Activated naive CD8-positive, alpha-beta T cell treated with anti-CD3 and anti-CD28 coated beads, Interleukin-2, amount 10 ng/mL, durations not matched to agents 7 days and 5 days (primary cell): ENCODE measurements at regions not wholly inside any gene's neighbourhood (a gene's known extent, or its start where the extent isn't known, plus 50 kb on each side); places are given as distances from the start of the nearest gene placed in this dataset.
A peak's percentile ranks its signal among the peaks of the same experiment; 100 is the strongest.
"Not testable (repeated sequence)": the region's sequence is repeated elsewhere in the genome, so short reads cannot be mapped to it uniquely, and the experiment has no call there.

ENCODE experiments used
- ATAC-seq: fragments of 150-1000 bp; cut with Tn5 transposase; one replicate; pipeline ENCODE4 v1.10.0; 2021; ENCODE audit warnings: low read depth, moderate library complexity
- POLR2A ChIA-PET: fragments of 350-600 bp; sonication (Branson Sonifier 250); formaldehyde crosslinking; loops from one replicate; lab custom pipeline; 2021; ENCODE audit warnings: antibody characterized with exemption; lab: Charles Lee
- DNase-seq: peaks from one replicate; pipeline ENCODE4 v3.0.0; 2021
- H3K27ac Mint-ChIP-seq: one replicate; pipeline ENCODE4 v1.8.0; 2022; ENCODE audit warnings: mild to moderate bottlenecking, mixed read lengths
- H3K27me3 Mint-ChIP-seq: one replicate; pipeline ENCODE4 v1.8.0; 2022; ENCODE audit warnings: mild to moderate bottlenecking, moderate library complexity, mixed read lengths
- H3K36me3 Mint-ChIP-seq: one replicate; pipeline ENCODE4 v1.8.0; 2021; ENCODE audit warnings: mild to moderate bottlenecking, mixed read lengths
- H3K4me1 Mint-ChIP-seq: one replicate; pipeline ENCODE4 v1.8.0; 2021; ENCODE audit warnings: mixed read lengths
- H3K4me3 Mint-ChIP-seq: one replicate; pipeline ENCODE4 v1.8.0; 2022; ENCODE audit warnings: mild to moderate bottlenecking, moderate library complexity, mixed read lengths
- H3K9me3 Mint-ChIP-seq: one replicate; pipeline ENCODE4 v1.8.0; 2021; ENCODE audit warnings: mixed read lengths

DNA sequence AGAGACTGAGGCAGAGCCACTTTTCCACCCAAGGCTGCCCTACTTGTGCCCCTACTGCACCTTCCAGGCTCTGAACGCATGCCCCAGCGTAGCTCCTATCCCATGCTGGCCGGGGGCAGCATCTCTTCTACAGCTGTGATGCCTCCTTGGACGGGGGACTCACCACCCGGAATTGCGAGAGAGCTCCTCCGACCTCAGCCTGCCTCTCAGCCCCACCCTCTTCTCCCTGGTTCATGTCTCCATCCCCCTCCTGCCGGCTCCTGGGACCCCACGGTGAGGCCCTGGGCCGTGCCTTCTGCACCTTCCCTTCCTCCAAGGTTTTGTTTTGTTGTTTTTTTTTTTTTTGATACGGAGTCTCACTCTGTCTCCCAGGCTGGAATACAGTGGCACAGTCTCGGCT lies 112.4 kb downstream of the MICALL2 start:
- ATAC-seq (no peak), DNase-seq (no peak)
- Mint-ChIP-seq H3K27ac (no peak overlapping the region), H3K36me3 (no peaks in the 10 kb centered on the region), H3K27me3 (peaks cover 4% of the 10 kb centered on the region), H3K9me3 (peaks cover 4% of the 10 kb centered on the region), H3K4me1 (no peaks in the 10 kb centered on the region), H3K4me3 (no peak overlapping the region)
- POLR2A ChIA-PET = no interaction called here

DNA sequence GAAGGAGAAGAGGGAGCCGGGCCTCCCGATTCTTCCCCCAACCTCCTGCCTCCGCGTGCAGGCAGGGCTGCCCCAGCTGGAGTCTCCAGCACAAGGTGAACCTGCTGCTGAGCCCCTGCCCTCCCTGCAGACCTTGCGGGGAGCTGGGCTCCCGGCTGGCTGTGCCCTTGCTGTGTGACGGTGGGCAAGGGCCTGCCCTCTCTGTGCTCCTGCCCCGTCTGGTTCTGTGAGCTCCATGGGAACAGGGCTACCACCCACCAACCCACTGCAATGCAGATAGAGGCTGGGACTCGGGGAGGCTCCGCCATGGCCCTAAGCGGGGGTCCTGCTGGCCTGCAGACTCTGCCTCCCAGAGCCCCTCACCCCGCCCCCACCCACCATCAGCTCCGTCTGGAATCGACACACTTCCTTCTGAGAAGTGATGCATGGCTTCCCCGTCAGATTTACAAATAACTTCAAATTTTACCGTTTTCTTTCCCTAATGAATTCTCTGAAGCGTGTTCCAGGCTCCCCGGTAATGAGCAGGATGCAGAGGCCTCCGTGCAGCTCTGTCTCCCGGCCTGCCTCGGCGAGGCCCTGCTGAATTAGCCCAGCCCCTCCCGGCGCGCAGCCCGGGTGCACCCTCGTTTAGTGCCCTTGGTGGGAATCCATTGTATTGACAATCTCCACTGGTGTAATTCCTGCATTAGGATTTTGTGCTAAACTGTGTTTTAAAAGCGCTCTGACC lies 111.0 kb downstream of the MICALL2 start:
- POLR2A ChIA-PET = no interaction called here
- Mint-ChIP-seq H3K27ac (no peak overlapping the region), H3K4me1 (no peaks in the 10 kb centered on the region), H3K27me3 (peaks cover 2% of the 10 kb centered on the region), H3K36me3 (no peaks in the 10 kb centered on the region), H3K4me3 (no peak overlapping the region), H3K9me3 (no peaks in the 10 kb centered on the region)
- ATAC-seq (no peak), DNase-seq (no peak)

DNA sequence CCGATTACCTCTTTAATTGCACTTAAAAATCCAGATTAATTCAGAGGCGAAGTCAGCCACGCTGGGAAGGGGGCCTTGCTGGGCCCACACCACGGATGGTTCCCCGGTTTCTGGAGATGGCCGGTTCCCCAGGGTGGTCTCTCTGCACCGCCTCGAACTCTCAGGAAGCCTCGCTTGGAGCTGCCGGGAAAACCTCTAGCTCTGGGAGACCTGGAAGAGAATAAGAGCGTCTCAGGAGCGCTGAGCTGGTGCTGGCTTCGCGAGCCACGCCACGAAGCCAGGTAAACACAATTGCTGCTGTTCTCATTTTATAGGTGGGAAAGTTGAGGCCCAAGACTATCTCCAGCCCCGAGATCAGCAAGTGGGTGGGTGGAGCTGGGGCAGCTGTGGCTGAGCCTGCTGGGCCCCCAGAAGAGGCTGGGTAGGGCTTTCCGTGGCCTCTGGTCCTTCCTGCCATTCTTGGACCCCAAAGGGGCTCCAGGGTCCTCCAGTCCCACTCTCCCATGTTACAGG lies 110.4 kb downstream of the MICALL2 start:
- no peaks in the 10 kb centered on the region for H3K36me3 Mint-ChIP-seq
- ATAC-seq (no peak), DNase-seq (no peak)
- H3K9me3 Mint-ChIP-seq = no peaks in the 10 kb centered on the region
- H3K4me1 Mint-ChIP-seq = no peaks in the 10 kb centered on the region
- POLR2A ChIA-PET = no interaction called here
- no peak overlapping the region for H3K27ac Mint-ChIP-seq
- peaks cover 2% of the 10 kb centered on the region for H3K27me3 Mint-ChIP-seq
- H3K4me3 Mint-ChIP-seq = no peak overlapping the region

DNA sequence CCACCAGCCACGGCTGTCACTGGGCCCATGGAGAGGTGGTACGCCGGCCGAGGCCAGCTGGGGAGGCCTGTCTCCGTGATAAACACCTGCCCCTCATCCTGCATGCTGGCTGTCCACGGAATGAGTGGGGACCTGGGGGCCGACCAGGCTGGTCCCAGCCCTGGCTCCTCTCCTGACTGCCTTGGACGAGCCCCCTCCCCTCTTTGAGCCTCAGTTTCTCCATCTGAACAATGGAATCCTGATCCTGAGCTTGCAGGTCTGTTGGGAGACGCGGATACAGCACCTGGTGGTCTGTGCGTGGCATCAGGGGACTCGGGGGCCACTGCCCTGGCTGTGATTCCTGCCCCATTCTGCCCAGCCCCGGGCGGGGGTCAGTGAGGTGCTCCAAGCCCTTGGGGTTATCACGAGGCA lies 109.9 kb downstream of the MICALL2 start:
- no peaks in the 10 kb centered on the region for H3K36me3 Mint-ChIP-seq
- H3K9me3 Mint-ChIP-seq = no peaks in the 10 kb centered on the region
- peaks cover 2% of the 10 kb centered on the region for H3K27me3 Mint-ChIP-seq
- POLR2A ChIA-PET = no interaction called here
- ATAC-seq (no peak), DNase-seq (no peak)
- no peak overlapping the region for H3K27ac Mint-ChIP-seq
- H3K4me3 Mint-ChIP-seq = no peak overlapping the region
- H3K4me1 Mint-ChIP-seq = no peaks in the 10 kb centered on the region

DNA sequence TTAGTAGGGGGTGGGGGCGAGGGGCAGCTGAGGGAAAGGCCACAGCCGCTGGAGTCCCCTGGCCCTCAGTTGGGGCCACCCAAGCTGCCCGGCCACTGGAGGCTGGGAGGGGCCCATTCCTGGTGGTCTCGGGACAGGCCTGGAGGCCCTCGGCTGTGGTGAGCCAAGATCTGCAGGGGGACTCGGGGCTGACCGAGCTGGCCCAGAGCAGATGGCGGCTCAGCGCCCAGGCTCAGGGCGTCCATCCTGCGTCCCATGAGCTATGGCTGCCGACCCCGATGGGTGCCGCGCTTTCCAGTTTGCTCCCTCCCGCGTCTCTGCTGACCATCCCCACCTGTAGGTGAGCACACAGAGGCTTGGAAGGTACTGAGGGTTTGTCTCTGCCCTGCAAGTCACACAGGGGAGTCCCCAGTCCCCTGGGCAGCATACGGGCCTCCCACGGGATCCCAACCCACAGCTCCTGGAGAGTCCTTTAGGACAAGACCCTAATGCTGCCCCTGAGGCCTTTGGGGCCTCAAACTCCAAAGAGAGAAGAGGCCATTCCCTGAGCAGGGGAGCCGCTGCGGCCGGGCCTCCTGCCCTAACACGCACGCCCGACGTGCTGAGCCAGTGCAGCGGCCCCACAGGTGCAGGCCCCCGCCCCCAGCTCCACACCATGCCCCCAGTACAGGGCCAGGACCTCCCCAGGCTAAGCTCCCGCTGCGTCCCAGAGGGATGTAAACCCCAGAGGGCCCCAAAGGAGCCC lies 107.2 kb downstream of the MICALL2 start:
- no peak for ATAC-seq
- peaks cover 3% of the 10 kb centered on the region for H3K9me3 Mint-ChIP-seq
- H3K4me3 Mint-ChIP-seq = no peak overlapping the region
- no peak overlapping the region for H3K27ac Mint-ChIP-seq
- no peaks in the 10 kb centered on the region for H3K4me1 Mint-ChIP-seq
- no peak for DNase-seq
- H3K27me3 Mint-ChIP-seq = peaks cover under 1% of the 10 kb centered on the region
- POLR2A ChIA-PET = no interaction called here
- H3K36me3 Mint-ChIP-seq = no peaks in the 10 kb centered on the region

DNA sequence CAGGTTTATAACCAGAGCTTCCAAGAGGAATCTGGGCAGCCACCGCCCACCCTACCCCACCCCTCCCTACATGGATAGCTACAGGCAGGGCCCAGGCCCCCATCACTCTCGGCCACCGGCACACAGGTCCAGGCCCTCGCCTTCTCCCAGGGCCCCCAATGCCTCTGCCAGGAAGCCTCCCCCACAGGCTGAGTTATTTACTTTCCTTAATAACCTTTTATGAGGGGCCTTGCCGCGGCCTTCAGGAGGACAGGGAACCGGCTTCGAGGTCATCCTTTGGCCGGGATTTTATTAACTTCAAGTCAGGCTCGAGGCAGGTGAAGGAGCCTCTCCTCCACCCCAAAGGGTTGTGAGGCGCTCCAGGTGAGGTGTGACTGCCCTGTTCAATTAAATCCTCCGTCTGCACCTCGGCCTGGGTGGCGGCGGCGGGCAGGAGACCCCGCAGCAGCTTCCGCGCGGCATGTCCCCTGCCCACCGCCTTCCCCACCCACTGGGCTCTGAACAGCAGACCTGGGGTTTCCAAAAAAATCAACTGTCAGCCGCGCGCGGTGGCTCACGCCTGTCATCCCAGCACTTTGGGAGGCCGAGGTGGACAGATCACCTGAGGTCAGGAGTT lies 106.5 kb downstream of the MICALL2 start:
- no peaks in the 10 kb centered on the region for H3K27me3 Mint-ChIP-seq
- no peak overlapping the region for H3K4me3 Mint-ChIP-seq
- no peak for DNase-seq

DNA sequence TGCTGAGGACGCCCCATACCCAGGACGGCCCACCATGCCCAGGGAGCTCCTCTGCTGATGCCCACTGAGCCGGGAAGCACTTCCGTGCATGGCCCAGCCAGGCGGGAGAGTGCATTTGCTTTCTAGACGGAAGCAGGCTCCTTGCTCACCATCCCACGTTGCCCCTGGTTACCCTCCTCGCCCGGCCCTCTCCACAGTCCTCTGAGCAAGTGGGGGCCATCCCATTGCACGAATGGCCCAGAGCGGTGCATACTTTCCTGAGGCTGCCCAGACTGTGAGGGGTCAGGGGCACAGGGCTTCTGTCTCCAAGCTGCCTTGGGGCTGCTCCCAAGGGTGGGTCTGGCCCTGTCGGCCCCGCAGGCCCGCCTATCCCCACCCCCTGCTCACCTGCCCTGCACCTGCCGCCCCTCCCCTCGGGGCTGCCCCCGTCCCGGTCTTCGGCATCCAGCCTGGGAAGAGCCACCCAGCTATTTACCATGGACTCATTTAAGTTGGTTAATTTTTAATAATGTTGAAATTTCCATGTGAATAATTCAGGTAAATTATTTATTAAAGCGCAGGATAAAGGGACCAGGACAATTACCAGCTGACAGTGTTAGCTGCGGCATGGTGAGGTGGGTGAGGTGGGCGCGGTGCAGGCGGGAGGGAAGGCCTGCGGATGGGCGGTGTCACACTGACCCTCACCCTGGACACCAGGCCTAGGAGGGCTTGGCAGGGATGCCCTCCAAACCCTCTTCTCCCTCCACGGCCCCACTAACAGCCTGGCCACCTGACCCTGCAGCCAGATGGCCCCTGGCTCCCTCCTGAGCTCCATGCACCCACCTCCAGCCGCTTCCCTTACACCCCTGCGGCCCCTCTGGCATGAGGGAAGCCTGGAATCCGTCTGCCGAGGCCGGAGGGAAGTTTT lies 104.4 kb downstream of the MICALL2 start:
- DNase-seq (no peak), ATAC-seq (no peak)
- POLR2A ChIA-PET = no interaction called here
- Mint-ChIP-seq H3K36me3 (no peaks in the 10 kb centered on the region), H3K4me3 (no peak overlapping the region), H3K27ac (no peak overlapping the region), H3K9me3 (peaks cover 3% of the 10 kb centered on the region), H3K4me1 (no peaks in the 10 kb centered on the region), H3K27me3 (no peaks in the 10 kb centered on the region)

More for the DNA sequence above, 106.5 kb downstream of the MICALL2 start:
- H3K4me1 Mint-ChIP-seq = no peaks in the 10 kb centered on the region
- POLR2A ChIA-PET = no interaction called here
- no peak overlapping the region for H3K27ac Mint-ChIP-seq
- ATAC-seq = no peak
- peaks cover 3% of the 10 kb centered on the region for H3K9me3 Mint-ChIP-seq
- no peaks in the 10 kb centered on the region for H3K36me3 Mint-ChIP-seq

DNA sequence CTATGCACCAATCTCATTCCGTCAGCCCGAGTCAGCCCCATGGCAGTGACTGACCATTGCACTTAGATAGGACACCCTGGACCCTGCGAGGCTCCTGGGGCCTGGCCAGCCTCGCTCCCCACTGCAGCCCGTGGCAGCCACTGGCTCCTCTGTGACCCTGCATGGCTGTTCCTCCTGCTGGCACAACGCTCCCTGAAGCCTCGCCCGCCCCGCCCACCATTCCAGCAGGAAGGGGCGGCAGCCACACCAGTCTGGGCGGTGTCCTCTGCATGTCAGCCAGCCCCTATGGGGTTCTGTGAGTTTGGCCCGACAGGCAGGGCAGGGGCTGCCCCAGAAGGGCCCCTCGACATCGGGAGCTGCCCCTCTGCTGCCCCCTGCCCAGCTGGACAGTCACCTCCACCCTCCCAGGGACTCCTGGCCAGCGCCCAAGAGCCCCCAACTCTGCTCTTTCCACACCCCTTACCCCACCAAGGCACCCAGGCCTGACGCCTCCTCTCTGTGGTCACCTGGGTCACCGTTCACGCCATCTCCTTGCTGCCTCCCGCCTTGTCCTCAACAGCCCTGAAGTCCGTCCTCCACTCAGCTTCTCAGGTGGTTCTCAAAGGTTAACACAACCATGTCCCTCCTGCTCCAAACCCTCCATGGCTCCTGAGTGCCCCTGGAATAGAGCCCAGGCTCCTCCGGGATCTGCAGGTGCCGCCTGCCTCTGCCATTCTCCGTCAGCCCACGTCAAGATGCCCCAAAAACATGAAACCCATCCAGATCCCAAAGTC lies 103.5 kb downstream of the MICALL2 start:
- H3K36me3 Mint-ChIP-seq = no peaks in the 10 kb centered on the region
- peaks cover 3% of the 10 kb centered on the region for H3K9me3 Mint-ChIP-seq
- ATAC-seq (no peak), DNase-seq (no peak)
- no peak overlapping the region for H3K4me3 Mint-ChIP-seq
- H3K27ac Mint-ChIP-seq = no peak overlapping the region
- no peaks in the 10 kb centered on the region for H3K4me1 Mint-ChIP-seq
- H3K27me3 Mint-ChIP-seq = no peaks in the 10 kb centered on the region
- POLR2A ChIA-PET = no interaction called here

DNA sequence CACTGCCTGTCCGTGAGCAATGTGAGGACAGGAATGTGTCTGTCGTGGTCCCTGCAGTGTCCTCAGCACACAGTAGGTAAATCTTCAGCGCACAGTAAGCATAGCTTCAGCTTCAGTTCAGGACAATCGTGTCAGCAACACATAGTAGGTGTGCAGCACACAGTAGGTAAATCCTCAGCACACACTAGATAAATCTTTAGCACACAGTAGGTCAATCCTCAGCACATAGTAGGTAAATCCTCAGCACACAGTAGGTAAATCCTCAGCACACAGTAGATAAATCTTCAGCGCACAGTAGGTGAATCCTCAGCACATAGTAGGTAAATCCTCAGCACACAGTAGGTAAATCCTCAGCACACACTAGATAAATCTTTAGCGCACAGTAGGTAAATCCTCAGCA lies 102.4 kb downstream of the MICALL2 start:
- H3K36me3 Mint-ChIP-seq, DNase-seq, ATAC-seq, H3K4me3 Mint-ChIP-seq, H3K9me3 Mint-ChIP-seq, H3K27ac Mint-ChIP-seq, H3K4me1 Mint-ChIP-seq, POLR2A ChIA-PET, H3K27me3 Mint-ChIP-seq: not testable (repeated sequence)

DNA sequence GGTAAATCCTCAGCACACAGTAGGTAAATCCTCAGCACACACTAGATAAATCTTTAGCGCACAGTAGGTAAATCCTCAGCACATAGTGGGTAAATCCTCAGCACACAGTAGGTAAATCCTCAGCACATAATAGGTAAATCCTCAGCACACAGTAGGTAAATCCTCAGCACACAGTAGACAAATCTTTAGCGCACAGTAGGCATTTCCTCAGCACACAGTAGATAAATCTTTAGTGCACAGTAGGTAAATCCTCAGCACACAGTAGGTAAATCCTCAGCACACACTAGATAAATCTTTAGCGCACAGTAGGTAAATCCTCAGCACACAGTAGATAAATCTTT lies 102.0 kb downstream of the MICALL2 start:
- H3K36me3 Mint-ChIP-seq, POLR2A ChIA-PET, H3K9me3 Mint-ChIP-seq, H3K4me1 Mint-ChIP-seq, H3K27me3 Mint-ChIP-seq, H3K27ac Mint-ChIP-seq, DNase-seq, H3K4me3 Mint-ChIP-seq, ATAC-seq: not testable (repeated sequence)

DNA sequence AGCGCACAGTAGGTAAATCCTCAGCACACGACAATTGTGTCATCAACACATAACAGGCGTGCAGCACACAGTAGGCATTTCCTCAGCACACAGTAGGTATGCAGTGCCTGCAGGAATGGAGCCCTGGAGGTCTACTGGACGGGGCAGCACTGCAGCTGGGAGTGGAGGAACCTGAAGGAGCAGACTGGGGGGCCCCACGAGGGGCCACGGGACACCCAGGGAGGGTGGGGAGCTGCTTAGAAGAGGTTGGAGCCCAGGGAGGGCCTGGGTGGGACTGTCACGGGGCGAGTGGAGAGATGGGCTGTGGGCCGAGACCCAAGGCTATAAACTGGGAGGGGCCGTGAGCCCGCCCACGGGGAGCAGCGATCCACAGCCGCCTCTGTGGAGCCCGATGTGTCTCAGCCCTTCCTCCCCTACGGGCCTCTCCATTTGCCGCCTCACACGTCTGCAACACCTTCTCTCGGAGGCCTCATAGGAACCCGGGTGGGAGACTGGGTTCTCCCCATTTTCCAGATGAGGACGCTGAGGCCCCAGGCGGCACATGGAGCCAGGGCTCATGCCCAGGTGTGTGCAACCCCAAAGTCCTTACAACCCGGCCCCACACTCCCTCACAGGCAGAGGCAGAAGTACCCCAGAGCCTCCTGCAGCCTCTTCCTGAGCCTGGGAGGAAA lies 101.5 kb downstream of the MICALL2 start:
- H3K27me3 Mint-ChIP-seq = no peaks in the 10 kb centered on the region
- H3K36me3 Mint-ChIP-seq = no peaks in the 10 kb centered on the region
- POLR2A ChIA-PET = no interaction called here
- ATAC-seq (peak; percentile 16), DNase-seq (no peak)
- no peak overlapping the region for H3K4me3 Mint-ChIP-seq
- no peaks in the 10 kb centered on the region for H3K4me1 Mint-ChIP-seq
- no peak overlapping the region for H3K27ac Mint-ChIP-seq
- peaks cover 3% of the 10 kb centered on the region for H3K9me3 Mint-ChIP-seq

DNA sequence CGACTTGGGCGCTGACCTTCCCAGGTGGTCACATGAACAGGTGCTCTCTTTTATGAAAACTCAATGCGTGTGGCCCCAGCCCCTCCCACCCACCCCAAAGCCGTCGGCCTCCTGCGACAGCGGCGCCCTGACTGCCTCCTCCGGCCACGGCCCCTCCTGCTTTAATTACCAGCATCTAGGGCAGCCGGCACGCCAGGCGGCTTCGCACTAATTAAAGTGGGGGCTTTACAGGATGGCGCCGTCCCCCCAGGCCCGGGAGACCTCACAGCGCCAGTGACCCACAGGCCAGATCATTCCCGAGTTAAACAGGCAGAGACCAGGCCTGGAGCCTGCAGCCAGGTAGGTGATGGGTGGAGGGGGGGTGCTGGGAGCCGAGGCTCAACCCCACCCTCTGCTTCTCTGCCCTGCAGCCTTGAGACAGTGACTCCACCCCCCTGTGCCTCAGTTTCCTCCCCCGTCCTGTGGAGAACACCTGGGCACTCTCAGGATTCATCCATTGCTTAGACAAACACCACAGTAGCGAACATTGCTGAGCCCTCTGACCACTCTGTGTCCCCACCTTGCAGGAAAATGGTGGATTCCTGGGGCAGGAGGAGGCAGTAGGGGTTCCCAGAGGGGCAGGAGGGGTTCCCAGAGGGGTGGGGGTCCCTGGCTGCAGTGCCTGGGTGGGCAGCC lies 100.8 kb downstream of the MICALL2 start:
- ATAC-seq = no peak
- POLR2A ChIA-PET = no interaction called here
- Mint-ChIP-seq H3K36me3 (no peaks in the 10 kb centered on the region), H3K27ac (no peak overlapping the region), H3K9me3 (peaks cover 3% of the 10 kb centered on the region), H3K4me1 (no peaks in the 10 kb centered on the region), H3K4me3 (no peak overlapping the region), H3K27me3 (no peaks in the 10 kb centered on the region)
- DNase-seq = no peak
